NAMALWA (cell line): ENCODE measurements at regions not wholly inside any gene's neighbourhood (a gene's known extent, or its start where the extent isn't known, plus 50 kb on each side); places are given as distances from the start of the nearest gene placed in this dataset.

ENCODE experiments used
- DNase-seq: peaks from one replicate; pipeline ENCODE4 v3.0.0-alpha.2; 2015; ENCODE audit warnings: low spot score

DNA sequence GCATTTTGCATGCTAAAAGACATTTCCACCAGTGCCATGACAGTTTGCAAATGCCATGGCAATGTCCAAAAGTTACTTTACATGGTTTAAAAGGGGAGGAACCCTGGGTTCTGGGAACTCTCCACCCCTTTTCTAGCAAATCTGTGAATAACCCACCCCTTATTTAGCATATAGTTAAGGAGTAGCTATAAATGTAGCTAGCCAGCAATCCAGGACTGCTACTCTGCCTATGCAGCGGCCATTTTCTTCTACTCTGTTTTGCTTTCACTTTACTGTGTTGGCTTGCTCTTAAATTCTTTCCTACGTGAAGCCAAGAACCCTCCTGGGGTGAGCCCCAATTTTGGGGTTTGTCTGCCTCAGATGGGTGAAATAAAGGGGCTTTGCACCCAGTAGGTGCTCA lies 141.0 kb downstream of the PTPN11 start:
- DNase-seq: peak; percentile 65

DNA sequence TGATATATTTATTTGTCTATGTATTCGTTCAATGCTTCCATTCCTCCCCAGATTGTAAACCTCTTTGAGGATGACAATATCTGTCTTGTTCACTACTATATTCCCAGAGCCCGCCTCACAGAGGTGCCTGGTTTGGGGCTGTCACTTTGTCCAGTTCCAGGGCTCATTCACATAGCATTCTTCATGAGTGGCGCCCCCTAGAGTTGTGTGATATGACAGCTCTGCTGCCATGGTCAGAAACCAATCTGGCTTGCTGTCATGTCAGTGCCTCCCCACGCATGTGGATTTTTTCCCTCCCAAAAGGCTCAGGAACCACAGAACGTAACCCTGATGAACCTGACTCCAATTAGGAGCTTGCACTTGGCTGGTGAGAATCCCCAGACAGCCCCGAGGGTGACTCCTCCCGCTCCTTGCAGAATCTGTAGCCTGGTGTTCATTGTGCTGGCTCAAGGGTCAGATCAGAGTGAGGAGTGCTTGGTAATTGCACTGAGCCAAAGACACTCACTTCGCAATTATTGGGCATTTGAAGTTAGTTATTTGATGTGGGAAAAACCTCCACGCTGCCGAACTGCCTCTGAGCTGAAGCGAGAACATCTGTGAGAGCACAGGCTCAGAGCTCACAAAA lies 145.5 kb downstream of the PTPN11 start:
- no peak for DNase-seq

DNA sequence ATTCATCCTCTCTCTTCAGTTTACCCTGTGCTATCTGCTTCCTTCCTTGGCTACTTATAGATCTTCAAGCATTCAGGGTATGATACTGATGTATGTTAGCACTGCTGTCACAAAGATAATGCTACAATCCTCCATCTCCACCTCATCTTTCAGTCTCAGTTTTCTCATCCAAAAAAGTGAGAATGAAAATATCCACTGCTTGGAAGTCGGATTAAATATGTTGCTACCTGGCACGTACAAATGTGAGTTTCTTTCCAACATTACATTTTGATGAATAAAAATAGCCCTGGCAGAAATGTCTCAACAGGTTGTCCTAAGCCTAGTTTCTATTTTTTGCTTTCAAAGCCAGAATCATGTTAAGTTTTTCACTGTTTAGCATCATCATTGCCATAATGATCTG lies 149.9 kb downstream of the PTPN11 start:
- no peak for DNase-seq

DNA sequence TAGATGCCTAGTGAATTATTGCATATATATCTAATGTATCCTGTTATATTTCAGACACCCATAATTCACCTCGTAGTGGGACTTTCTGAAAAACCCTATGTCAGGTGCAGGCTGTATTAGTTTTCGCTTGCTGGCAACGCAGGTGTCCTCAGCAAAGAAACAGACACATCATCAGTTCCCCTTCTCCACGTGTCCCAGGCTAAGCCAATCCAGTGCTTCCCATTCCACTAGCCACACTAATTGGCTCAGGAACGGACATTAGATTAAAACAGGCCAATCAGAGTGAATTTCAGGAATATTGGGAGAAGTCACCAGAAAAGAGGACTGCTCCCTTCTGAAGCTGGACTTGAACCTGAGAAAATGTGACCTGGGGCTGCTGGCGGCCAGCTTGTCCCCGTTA lies 151.3 kb downstream of the PTPN11 start:
- DNase-seq: no peak

DNA sequence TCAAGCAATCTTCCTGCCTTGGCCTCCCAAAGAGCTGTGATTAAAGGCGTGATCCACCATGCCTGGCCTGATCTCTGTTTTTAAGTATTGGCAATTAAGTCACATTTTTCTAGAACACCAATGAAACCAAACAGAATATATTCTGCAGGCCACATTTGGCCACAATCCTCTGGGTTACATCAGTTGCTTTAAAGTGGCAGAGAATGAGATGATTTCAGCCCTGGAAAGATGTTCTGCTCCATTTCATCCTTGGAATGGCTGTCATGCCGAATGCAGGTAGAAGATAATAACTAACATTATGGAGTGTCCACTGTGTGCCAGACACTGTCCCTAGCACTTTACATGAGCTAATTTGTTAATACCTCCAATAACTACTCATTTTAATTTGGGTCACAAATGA lies 154.4 kb downstream of the PTPN11 start:
- no peak for DNase-seq

- DNase-seq: peak; percentile 15
Measured at GRCh38 chr12:112574896-112575558, 156.3 kb downstream of the PTPN11 start.

- no peak for DNase-seq
Measured at GRCh38 chr12:112575559-112576067, 156.9 kb downstream of the PTPN11 start.

DNA sequence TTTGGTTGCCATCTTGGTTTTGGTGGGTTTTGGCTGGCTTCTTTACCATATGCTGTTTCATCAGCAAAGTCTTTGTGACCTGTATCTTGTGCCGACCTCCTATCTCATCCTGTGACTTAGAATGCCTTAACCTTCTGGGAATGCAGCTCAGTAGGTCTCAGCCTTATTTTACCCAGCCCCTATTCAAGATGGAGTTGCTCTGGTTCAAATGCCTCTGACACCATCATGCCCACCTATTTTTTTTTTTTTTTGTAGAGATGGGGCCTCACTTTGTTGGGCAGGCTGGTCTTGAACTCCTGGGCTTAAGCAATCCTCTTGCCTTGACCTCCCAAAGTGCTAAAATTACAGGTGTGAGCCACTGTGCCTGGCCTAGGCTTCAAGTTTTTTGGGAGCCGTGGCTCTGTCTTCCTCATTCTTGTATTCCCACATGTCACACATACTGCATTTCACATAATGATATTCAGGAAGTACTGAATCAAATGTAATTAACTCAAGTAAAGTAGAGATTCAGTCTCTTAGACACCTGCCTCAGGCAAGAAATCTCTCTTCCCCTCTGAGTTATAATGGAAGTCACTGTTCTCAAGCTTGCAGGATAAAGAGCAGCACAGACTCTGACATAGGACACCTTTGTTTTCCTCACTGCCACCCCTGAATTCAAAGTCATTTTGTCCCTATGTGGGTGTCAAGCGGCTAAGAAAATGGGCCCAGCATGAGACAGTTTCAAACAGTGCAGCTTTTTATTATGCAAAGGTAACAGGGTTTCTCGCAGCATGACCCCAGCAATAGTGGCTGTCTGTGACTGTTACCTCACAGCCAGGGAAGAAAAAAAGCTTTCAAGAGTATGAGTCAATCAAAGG lies 159.0 kb downstream of the PTPN11 start:
- no peak for DNase-seq

DNA sequence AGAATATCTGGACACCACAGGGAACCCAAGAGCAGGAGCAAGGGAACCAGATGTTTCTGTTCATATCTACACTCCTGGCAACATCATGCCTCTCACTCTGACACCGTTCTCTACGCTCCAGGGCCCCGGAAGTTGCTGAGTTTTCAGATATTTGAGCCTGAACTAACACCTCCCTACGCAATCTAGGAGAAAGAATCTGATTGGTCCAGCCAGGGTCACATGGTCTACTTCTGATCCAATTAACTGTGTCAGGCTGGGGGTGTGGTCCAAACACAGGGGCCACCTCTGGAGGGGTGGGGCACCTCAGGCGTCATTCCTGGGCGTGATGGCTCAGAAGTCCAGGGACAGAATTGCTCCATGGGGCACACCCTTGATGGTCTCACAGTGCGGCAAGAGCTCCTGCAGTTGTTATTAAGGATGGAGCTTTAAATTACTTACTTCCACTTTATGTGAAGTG lies 165.5 kb downstream of the PTPN11 start:
- peak; percentile 82 for DNase-seq

GRCh38 chr12:112586148-112586783 lies 167.5 kb downstream of the PTPN11 start:
- no peak for DNase-seq

GRCh38 chr12:112589275-112589674 lies 170.5 kb downstream of the PTPN11 start:
- no peak for DNase-seq

- DNase-seq: no peak
Measured at GRCh38 chr12:112590281-112590680, 171.5 kb downstream of the PTPN11 start.

- DNase-seq: no peak
Measured at GRCh38 chr12:112591488-112591887, 172.7 kb downstream of the PTPN11 start.

DNA sequence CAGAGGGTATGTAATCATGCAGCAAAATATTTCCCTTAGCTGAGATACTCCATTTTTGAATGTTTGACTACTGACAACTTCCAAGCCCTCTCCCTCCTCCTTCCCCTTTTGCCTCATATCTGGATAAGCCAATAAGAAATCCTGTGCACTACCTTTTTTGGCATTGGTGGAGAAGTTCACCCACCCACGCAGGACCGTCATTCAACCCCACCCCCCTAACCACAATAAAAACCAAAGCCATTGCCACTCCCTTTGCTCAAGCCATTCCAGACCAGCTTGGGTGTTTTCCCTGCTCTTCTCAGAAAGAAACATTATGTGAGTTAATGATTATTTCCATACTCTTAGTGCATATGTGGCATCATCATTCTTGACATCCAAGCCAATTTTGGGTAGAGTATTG lies 176.7 kb downstream of the PTPN11 start:
- DNase-seq: no peak

- DNase-seq: no peak
Measured at GRCh38 chr12:112597986-112598385, 179.2 kb downstream of the PTPN11 start.

DNA sequence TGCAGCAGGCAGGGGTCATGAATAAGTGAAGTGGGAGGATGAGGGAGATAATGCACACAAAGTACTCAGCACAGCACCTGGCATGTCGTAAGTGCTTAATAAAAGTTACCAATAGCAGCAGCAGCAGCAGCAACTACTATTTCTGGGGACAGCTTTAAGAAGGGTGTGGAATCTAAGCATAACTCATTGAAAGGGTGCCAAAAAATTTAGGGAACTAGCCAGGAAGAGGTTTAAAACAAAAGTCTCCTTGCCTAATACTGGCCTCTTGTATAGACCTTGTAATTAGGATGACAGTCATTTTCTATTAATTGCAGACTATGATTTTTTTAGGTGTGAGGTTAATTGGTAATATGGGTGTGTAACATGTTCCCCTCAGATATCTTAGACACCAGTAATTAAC lies 179.9 kb downstream of the PTPN11 start:
- no peak for DNase-seq

- DNase-seq: no peak
Measured at GRCh38 chr12:112599871-112600270, 181.1 kb downstream of the PTPN11 start.

GRCh38 chr12:112602150-112602549 lies 183.4 kb downstream of the PTPN11 start:
- DNase-seq: no peak

GRCh38 chr12:112606611-112607365 lies 184.8 kb upstream of the RPH3A start:
- DNase-seq: peak; percentile 38

DNA sequence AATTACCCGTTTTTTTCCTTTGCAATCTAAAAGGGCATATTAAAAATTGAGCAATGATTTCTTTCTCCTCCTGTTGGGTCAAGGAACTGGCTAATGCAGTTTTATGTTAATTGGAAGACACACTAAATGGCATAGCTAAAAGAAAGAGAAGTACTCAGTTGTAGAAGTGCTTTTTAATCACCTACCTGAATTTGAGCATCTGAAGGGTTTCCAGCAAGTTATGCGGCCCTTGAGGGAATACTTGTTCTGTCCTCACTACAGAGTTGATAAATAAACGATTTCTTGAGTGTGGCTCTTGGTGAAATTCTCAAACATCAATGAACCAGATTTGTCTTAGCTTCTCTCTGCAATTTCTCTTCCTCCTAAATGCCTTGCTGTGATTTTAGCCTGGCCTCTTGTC lies 184.1 kb upstream of the RPH3A start:
- DNase-seq: no peak

DNA sequence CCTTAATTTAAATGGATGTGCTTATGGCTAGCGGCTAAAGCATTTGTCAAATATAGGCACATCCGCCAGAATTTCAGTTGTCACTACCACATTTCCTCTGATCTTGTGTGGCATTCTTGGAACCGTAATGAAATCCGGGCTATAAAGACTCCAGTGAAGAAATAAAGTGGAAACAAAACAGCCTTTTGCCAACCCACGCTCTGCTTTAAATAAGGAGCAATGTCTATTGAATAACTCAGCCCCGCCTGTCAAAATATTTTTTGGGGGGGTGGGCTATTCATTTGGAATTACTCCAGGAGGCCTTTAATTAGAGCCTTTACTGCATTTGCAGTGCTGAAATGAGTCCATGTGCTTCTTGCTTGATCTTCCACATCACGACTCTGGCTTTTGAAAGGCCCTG lies 179.6 kb upstream of the RPH3A start:
- no peak for DNase-seq

- no peak for DNase-seq
Measured at GRCh38 chr12:112615196-112615595, 176.4 kb upstream of the RPH3A start.
